ENCODE measurements at regions not wholly inside any gene's neighbourhood (a gene's known extent, or its start where the extent isn't known, plus 50 kb on each side); places are given as distances from the start of the nearest gene placed in this dataset.
A peak's percentile ranks its signal among the peaks of the same experiment; 100 is the strongest.

DNA sequence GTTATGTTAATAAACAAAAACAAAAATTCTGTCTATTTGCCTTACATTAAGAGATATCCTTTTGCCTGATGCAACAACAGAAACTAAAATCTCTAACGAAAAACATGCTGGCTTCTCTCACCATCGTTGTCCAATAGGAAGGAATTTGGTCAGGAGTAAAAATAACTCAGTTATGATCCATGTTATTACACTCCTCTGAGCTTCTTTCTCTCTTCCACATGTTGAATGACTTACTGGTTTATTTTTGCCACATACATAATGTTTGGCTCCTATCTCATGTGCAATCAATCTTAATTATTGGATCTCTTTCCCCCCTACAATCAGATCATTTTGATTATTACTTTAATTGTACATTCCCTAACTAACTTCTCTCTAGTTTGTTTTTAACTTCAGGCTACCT, 688.4 kb downstream of the USP25 start:
- H3K4me3 ChIP-seq (ENCODE audit: low read length in 2 of 2), result no peak overlapping the region
- H3K9me3 ChIP-seq (ENCODE audit: control insufficient read depth in 2 of 2, insufficient read depth in 1 of 2, low read length in 1 of 2), result no peaks in the 10 kb centered on the region
- no peaks in the 10 kb centered on the region for H3K4me1 ChIP-seq (ENCODE audit: control insufficient read depth in 2 of 2, insufficient read depth in 2 of 2, low read length in 2 of 2)
- H3K27me3 ChIP-seq (ENCODE audit: control insufficient read depth in 2 of 2, insufficient read depth in 1 of 2, low read length in 1 of 2), result no peaks in the 10 kb centered on the region
- WGBS, result 82% methylated on average over 2 of the region's 2 CpGs
- H3K27ac ChIP-seq (ENCODE audit: low read depth in 1 of 2, low read length in 1 of 2), result no peak overlapping the region
- no peaks in the 10 kb centered on the region for H3K36me3 ChIP-seq (ENCODE audit: control insufficient read depth in 2 of 2, insufficient read depth in 2 of 2, low read length in 1 of 2)
- DNase-seq (ENCODE audit: low read depth in 6 of 9, low spot score in 9 of 9), result no peak

- Histone ChIP-seq H3K4me3 (ENCODE audit: low read length in 2 of 2) (no peak overlapping the region), H3K27me3 (ENCODE audit: control insufficient read depth in 2 of 2, insufficient read depth in 1 of 2, low read length in 1 of 2) (no peaks in the 10 kb centered on the region), H3K36me3 (ENCODE audit: control insufficient read depth in 2 of 2, insufficient read depth in 2 of 2, low read length in 1 of 2) (no peaks in the 10 kb centered on the region), H3K27ac (ENCODE audit: low read depth in 1 of 2, low read length in 1 of 2) (no peak overlapping the region), H3K9me3 (ENCODE audit: control insufficient read depth in 2 of 2, insufficient read depth in 1 of 2, low read length in 1 of 2) (no peaks in the 10 kb centered on the region), H3K4me1 (ENCODE audit: control insufficient read depth in 2 of 2, insufficient read depth in 2 of 2, low read length in 2 of 2) (no peaks in the 10 kb centered on the region)
- no peak for DNase-seq (ENCODE audit: low read depth in 6 of 9, low spot score in 9 of 9)
- WGBS, result 97% methylated on average over 5 of the region's 5 CpGs
These were observed 688.9 kb downstream of the USP25 start for GRCh38 chr21:16418642-16419041.

DNA sequence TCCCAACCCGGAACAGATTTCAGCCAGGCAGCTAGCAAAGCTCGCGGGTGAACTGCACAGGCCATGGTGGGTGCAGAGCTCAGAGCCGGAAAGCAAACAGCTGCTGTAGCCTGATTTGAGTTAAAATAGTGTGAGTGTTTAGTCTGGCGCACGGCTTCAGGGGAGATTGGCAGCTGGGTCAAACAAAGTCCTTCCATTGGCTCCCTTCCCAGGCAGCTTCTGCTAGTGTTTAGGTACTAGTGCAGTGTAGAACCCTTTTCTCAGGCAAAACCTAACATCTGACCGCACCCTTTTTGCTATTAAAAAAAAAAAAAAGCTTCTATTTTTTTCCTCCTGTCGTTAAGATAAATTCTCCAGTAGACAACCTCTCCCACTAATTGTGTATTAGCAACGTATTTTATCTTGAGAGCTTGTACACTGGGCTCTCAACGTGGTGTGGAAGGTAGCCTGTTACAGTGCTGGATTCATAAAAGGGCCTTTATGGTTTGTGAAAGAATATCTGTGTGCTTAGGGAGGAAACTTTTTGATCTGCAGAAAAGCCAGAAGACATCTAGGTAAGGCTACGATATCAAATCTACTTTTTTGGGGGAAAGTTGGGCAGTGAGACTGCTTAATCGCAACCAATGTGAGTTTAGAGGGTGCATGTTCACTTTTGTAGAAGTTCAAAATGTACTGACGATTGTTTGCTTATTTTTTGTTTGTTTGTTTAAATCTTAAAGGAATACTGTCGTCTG, 689.6 kb downstream of the USP25 start:
- H3K4me3 ChIP-seq (ENCODE audit: low read length in 2 of 2), result peak overlapping the region; percentile 4 to 11
- 86% methylated on average over 14 of the region's 14 CpGs for WGBS
- H3K9me3 ChIP-seq (ENCODE audit: control insufficient read depth in 2 of 2, insufficient read depth in 1 of 2, low read length in 1 of 2), result no peaks in the 10 kb centered on the region
- no peaks in the 10 kb centered on the region for H3K27me3 ChIP-seq (ENCODE audit: control insufficient read depth in 2 of 2, insufficient read depth in 1 of 2, low read length in 1 of 2)
- DNase-seq (ENCODE audit: low read depth in 6 of 9, low spot score in 9 of 9), result peak in 2 of 9 donors; percentile 3 to 19
- H3K27ac ChIP-seq (ENCODE audit: low read depth in 1 of 2, low read length in 1 of 2), result peak overlapping the region; percentile 36 to 48
- H3K36me3 ChIP-seq (ENCODE audit: control insufficient read depth in 2 of 2, insufficient read depth in 2 of 2, low read length in 1 of 2), result no peaks in the 10 kb centered on the region
- no peaks in the 10 kb centered on the region for H3K4me1 ChIP-seq (ENCODE audit: control insufficient read depth in 2 of 2, insufficient read depth in 2 of 2, low read length in 2 of 2)

GRCh38 chr21:16420031-16420724, 690.4 kb downstream of the USP25 start:
- peak in 1 of 9 donors; percentile 13 for DNase-seq (ENCODE audit: low read depth in 6 of 9, low spot score in 9 of 9)
- no peaks in the 10 kb centered on the region for H3K9me3 ChIP-seq (ENCODE audit: control insufficient read depth in 2 of 2, insufficient read depth in 1 of 2, low read length in 1 of 2)
- H3K27ac ChIP-seq (ENCODE audit: low read depth in 1 of 2, low read length in 1 of 2), result peak overlapping the region in 1 of 2 donors; percentile 48
- no peaks in the 10 kb centered on the region for H3K4me1 ChIP-seq (ENCODE audit: control insufficient read depth in 2 of 2, insufficient read depth in 2 of 2, low read length in 2 of 2)
- 80% methylated on average over 4 of the region's 4 CpGs for WGBS
- H3K27me3 ChIP-seq (ENCODE audit: control insufficient read depth in 2 of 2, insufficient read depth in 1 of 2, low read length in 1 of 2), result no peaks in the 10 kb centered on the region
- peak overlapping the region in 1 of 2 donors; percentile 11 for H3K4me3 ChIP-seq (ENCODE audit: low read length in 2 of 2)
- no peaks in the 10 kb centered on the region for H3K36me3 ChIP-seq (ENCODE audit: control insufficient read depth in 2 of 2, insufficient read depth in 2 of 2, low read length in 1 of 2)

DNA sequence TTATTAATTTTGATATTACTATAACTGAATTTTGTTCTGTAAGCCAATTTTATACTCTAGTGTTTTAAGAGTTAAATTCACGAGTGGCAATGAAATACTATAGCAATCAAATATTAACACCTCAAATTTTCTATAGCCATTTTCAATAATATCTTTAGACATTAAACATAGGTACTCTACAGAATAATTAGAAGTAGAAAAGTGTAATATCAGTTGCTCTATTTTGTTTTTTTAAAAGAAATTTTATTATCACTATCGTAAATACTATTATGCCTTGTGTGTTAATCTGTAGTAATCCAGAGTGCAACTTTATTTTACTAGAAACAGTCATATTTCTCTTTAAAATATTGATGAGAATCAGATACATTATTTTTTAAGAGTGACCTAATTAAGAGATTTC, 691.2 kb downstream of the USP25 start:
- DNase-seq (ENCODE audit: low read depth in 6 of 9, low spot score in 9 of 9), result no peak
- H3K27ac ChIP-seq (ENCODE audit: low read depth in 1 of 2, low read length in 1 of 2), result no peak overlapping the region

GRCh38 chr21:16421965-16422364, 692.2 kb downstream of the USP25 start:
- no peak overlapping the region for H3K4me3 ChIP-seq (ENCODE audit: low read length in 2 of 2)
- H3K27me3 ChIP-seq (ENCODE audit: control insufficient read depth in 2 of 2, insufficient read depth in 1 of 2, low read length in 1 of 2), result no peaks in the 10 kb centered on the region
- no peak for DNase-seq (ENCODE audit: low read depth in 6 of 9, low spot score in 9 of 9)
- H3K36me3 ChIP-seq (ENCODE audit: control insufficient read depth in 2 of 2, insufficient read depth in 2 of 2, low read length in 1 of 2), result no peaks in the 10 kb centered on the region
- H3K9me3 ChIP-seq (ENCODE audit: control insufficient read depth in 2 of 2, insufficient read depth in 1 of 2, low read length in 1 of 2), result no peaks in the 10 kb centered on the region
- H3K27ac ChIP-seq (ENCODE audit: low read depth in 1 of 2, low read length in 1 of 2), result no peak overlapping the region
- H3K4me1 ChIP-seq (ENCODE audit: control insufficient read depth in 2 of 2, insufficient read depth in 2 of 2, low read length in 2 of 2), result no peaks in the 10 kb centered on the region
- 94% methylated on average over 3 of the region's 3 CpGs for WGBS

More for the DNA sequence above, 691.2 kb downstream of the USP25 start:
- Histone ChIP-seq H3K27me3 (ENCODE audit: control insufficient read depth in 2 of 2, insufficient read depth in 1 of 2, low read length in 1 of 2) (no peaks in the 10 kb centered on the region), H3K9me3 (ENCODE audit: control insufficient read depth in 2 of 2, insufficient read depth in 1 of 2, low read length in 1 of 2) (no peaks in the 10 kb centered on the region), H3K4me1 (ENCODE audit: control insufficient read depth in 2 of 2, insufficient read depth in 2 of 2, low read length in 2 of 2) (no peaks in the 10 kb centered on the region), H3K36me3 (ENCODE audit: control insufficient read depth in 2 of 2, insufficient read depth in 2 of 2, low read length in 1 of 2) (no peaks in the 10 kb centered on the region), H3K4me3 (ENCODE audit: low read length in 2 of 2) (no peak overlapping the region)
- 95% methylated on average over 2 of the region's 2 CpGs for WGBS

GRCh38 chr21:16422702-16423101, 692.9 kb downstream of the USP25 start:
- Histone ChIP-seq H3K9me3 (ENCODE audit: control insufficient read depth in 2 of 2, insufficient read depth in 1 of 2, low read length in 1 of 2) (no peaks in the 10 kb centered on the region), H3K36me3 (ENCODE audit: control insufficient read depth in 2 of 2, insufficient read depth in 2 of 2, low read length in 1 of 2) (no peaks in the 10 kb centered on the region), H3K27ac (ENCODE audit: low read depth in 1 of 2, low read length in 1 of 2) (no peak overlapping the region), H3K27me3 (ENCODE audit: control insufficient read depth in 2 of 2, insufficient read depth in 1 of 2, low read length in 1 of 2) (no peaks in the 10 kb centered on the region), H3K4me1 (ENCODE audit: control insufficient read depth in 2 of 2, insufficient read depth in 2 of 2, low read length in 2 of 2) (no peaks in the 10 kb centered on the region), H3K4me3 (ENCODE audit: low read length in 2 of 2) (no peak overlapping the region)
- 93% methylated on average over 2 of the region's 2 CpGs for WGBS
- DNase-seq (ENCODE audit: low read depth in 6 of 9, low spot score in 9 of 9), result no peak

DNA sequence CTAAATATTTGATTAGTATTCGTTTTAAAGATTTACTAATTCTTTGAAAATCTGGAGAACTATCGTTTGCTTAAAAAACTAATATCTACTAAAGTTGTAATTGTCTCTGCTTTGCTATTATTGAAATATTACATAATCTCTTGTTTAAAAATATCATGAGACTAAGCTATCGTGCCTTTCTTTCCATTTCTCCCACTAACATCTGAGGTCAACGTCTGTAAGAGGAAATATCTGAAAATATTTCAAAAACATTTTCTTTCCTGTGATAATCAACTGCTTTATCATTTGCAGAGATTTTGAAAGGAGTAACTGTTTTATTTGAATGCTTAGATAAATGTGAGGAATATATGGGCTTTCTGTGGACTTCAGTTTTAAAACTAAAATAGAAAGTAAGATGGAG, 694.1 kb downstream of the USP25 start:
- H3K4me1 ChIP-seq (ENCODE audit: control insufficient read depth in 2 of 2, insufficient read depth in 2 of 2, low read length in 2 of 2), result no peaks in the 10 kb centered on the region
- no peak for DNase-seq (ENCODE audit: low read depth in 6 of 9, low spot score in 9 of 9)
- H3K27me3 ChIP-seq (ENCODE audit: control insufficient read depth in 2 of 2, insufficient read depth in 1 of 2, low read length in 1 of 2), result no peaks in the 10 kb centered on the region
- no peaks in the 10 kb centered on the region for H3K36me3 ChIP-seq (ENCODE audit: control insufficient read depth in 2 of 2, insufficient read depth in 2 of 2, low read length in 1 of 2)
- no peaks in the 10 kb centered on the region for H3K9me3 ChIP-seq (ENCODE audit: control insufficient read depth in 2 of 2, insufficient read depth in 1 of 2, low read length in 1 of 2)
- WGBS, result 89% methylated on average over 4 of the region's 4 CpGs
- no peak overlapping the region for H3K27ac ChIP-seq (ENCODE audit: low read depth in 1 of 2, low read length in 1 of 2)
- H3K4me3 ChIP-seq (ENCODE audit: low read length in 2 of 2), result no peak overlapping the region

GRCh38 chr21:16424331-16424751, 694.6 kb downstream of the USP25 start:
- Histone ChIP-seq H3K4me3 (ENCODE audit: low read length in 2 of 2) (no peak overlapping the region), H3K4me1 (ENCODE audit: control insufficient read depth in 2 of 2, insufficient read depth in 2 of 2, low read length in 2 of 2) (no peaks in the 10 kb centered on the region), H3K27ac (ENCODE audit: low read depth in 1 of 2, low read length in 1 of 2) (peak overlapping the region in 1 of 2 donors; percentile 27), H3K36me3 (ENCODE audit: control insufficient read depth in 2 of 2, insufficient read depth in 2 of 2, low read length in 1 of 2) (no peaks in the 10 kb centered on the region), H3K27me3 (ENCODE audit: control insufficient read depth in 2 of 2, insufficient read depth in 1 of 2, low read length in 1 of 2) (no peaks in the 10 kb centered on the region), H3K9me3 (ENCODE audit: control insufficient read depth in 2 of 2, insufficient read depth in 1 of 2, low read length in 1 of 2) (no peaks in the 10 kb centered on the region)
- WGBS, result 89% methylated on average over 5 of the region's 5 CpGs
- DNase-seq (ENCODE audit: low read depth in 6 of 9, low spot score in 9 of 9), result no peak
